IPS DF 19.7 (cell line): ENCODE measurements at regions not wholly inside any gene's neighbourhood (a gene's known extent, or its start where the extent isn't known, plus 50 kb on each side); places are given as distances from the start of the nearest gene placed in this dataset.

Source experiments
- DNase-seq: peaks from one replicate; pipeline ENCODE4 v3.0.0-alpha.2; 2013; ENCODE audit warnings: low read depth, low spot score

GRCh38 chrX:6472652-6473342, 62.1 kb downstream of the VCX3A start:
- no peak for DNase-seq

GRCh38 chrX:6468706-6469105, 66.2 kb downstream of the VCX3A start:
- DNase-seq, result no peak

GRCh38 chrX:6465756-6466155, 69.2 kb downstream of the VCX3A start:
- DNase-seq, result no peak

- DNase-seq, result no peak
Observed at GRCh38 chrX:6464726-6465125, 70.2 kb downstream of the VCX3A start.

GRCh38 chrX:6460893-6461490, 73.9 kb downstream of the VCX3A start:
- no peak for DNase-seq

- no peak for DNase-seq
Observed at GRCh38 chrX:6456196-6456595, 78.7 kb downstream of the VCX3A start.

GRCh38 chrX:6449946-6450345, 85.0 kb downstream of the VCX3A start:
- no peak for DNase-seq

- DNase-seq, result no peak
Observed at GRCh38 chrX:6448003-6448402, 86.9 kb downstream of the VCX3A start.

GRCh38 chrX:6446582-6446981, 88.3 kb downstream of the VCX3A start:
- no peak for DNase-seq

GRCh38 chrX:6440648-6441047, 94.3 kb downstream of the VCX3A start:
- no peak for DNase-seq

- no peak for DNase-seq
Observed at GRCh38 chrX:6432226-6432625, 102.7 kb downstream of the VCX3A start.

GRCh38 chrX:6407542-6407941, 127.4 kb downstream of the VCX3A start:
- DNase-seq, result no peak

GRCh38 chrX:6386837-6387236, 148.1 kb downstream of the VCX3A start:
- no peak for DNase-seq

GRCh38 chrX:6384921-6385320, 150.0 kb downstream of the VCX3A start:
- DNase-seq, result no peak

GRCh38 chrX:6384371-6384770, 150.5 kb downstream of the VCX3A start:
- no peak for DNase-seq

- no peak for DNase-seq
Observed at GRCh38 chrX:6383917-6384316, 151.0 kb downstream of the VCX3A start.

- DNase-seq, result no peak
Observed at GRCh38 chrX:6383488-6383887, 151.4 kb downstream of the VCX3A start.

GRCh38 chrX:6382284-6382683, 152.6 kb downstream of the VCX3A start:
- DNase-seq, result no peak

- no peak for DNase-seq
Observed at GRCh38 chrX:6377103-6377764, 148.6 kb upstream of the NLGN4X start.

- no peak for DNase-seq
Observed at GRCh38 chrX:6374556-6374955, 145.9 kb upstream of the NLGN4X start.

GRCh38 chrX:6372981-6373380, 144.3 kb upstream of the NLGN4X start:
- no peak for DNase-seq

GRCh38 chrX:6371353-6371752, 142.7 kb upstream of the NLGN4X start:
- DNase-seq, result no peak

- no peak for DNase-seq
Observed at GRCh38 chrX:6363188-6363587, 134.5 kb upstream of the NLGN4X start.
